Panc1 (cell line): ENCODE measurements at regions not wholly inside any gene's neighbourhood (a gene's known extent, or its start where the extent isn't known, plus 50 kb on each side); places are given as distances from the start of the nearest gene placed in this dataset.

Experiments
- ATAC-seq: fragments of 200-7000 bp; cut with Tn5 transposase; 2 replicates; pipeline ENCODE4 v1.9.1; 2020; ENCODE audit warnings: mild to moderate bottlenecking, moderate library complexity
- BruUV-seq: library from RNA; stranded (reverse); fragments of 400-500 nt; replicated peaks from 2 replicates; lab custom pipeline; 2021; lab: Mats Ljungman, UMichigan
- CTCF ChIA-PET: fragments of 300-600 bp; sonication (Branson Sonifier 250); formaldehyde crosslinking; loops from one replicate; lab custom pipeline; 2022; ENCODE audit warnings: antibody characterized with exemption; lab: Charles Lee
- POLR2A ChIA-PET: fragments of 300-600 bp; sonication (Branson Sonifier 250); formaldehyde crosslinking; loops from one replicate; lab custom pipeline; 2022; ENCODE audit warnings: antibody characterized with exemption; lab: Charles Lee
- DNase-seq: peaks from one replicate; pipeline ENCODE4 v3.0.0-alpha.2; 2010; ENCODE audit warnings: low read depth, low spot score
- H3K27ac ChIP-seq: 2 replicates; pipeline ENCODE4 v1.5.1; 2011; ENCODE audit warnings: mild to moderate bottlenecking, low read length, inconsistent platforms
- H3K27me3 ChIP-seq: fragments of 200-500 bp; sonication (Bioruptor generic); 2 replicates; pipeline ENCODE4 v1.6.0; 2014; ENCODE audit warnings: low read length, inconsistent platforms; ENCODE audit not compliant: control insufficient read depth, insufficient read depth
- H3K36me3 ChIP-seq: fragments of 200-500 bp; sonication (Bioruptor generic); 2 replicates; pipeline ENCODE4 v1.5.1; 2014; ENCODE audit warnings: inconsistent platforms, mild to moderate bottlenecking, low read length, moderate library complexity; ENCODE audit not compliant: control insufficient read depth, insufficient read depth
- H3K4me1 ChIP-seq: 2 replicates; pipeline ENCODE4 v1.5.1; 2011; ENCODE audit warnings: inconsistent platforms, mild to moderate bottlenecking, low read length, moderate library complexity; ENCODE audit not compliant: control insufficient read depth, insufficient read depth
- H3K4me3 ChIP-seq, 2 experiments: 2 replicates each; pipeline ENCODE4 v1.5.1; 2011 to 2012; ENCODE audit warnings: low read depth in 2 of 2, low read length in 2 of 2, mild to moderate bottlenecking in 2 of 2, inconsistent platforms in 1 of 2, moderate library complexity in 1 of 2
- H3K9me3 ChIP-seq: fragments of 200-500 bp; sonication (Bioruptor generic); 2 replicates; pipeline ENCODE4 v1.5.1; 2014; ENCODE audit warnings: low read depth, mild to moderate bottlenecking, inconsistent platforms, low read length, moderate library complexity; ENCODE audit not compliant: control insufficient read depth, insufficient read depth
- POLR2AphosphoS5 ChIP-seq: IDR thresholded peaks from 2 replicates; pipeline ENCODE4 v1.6.1; 2012; ENCODE audit warnings: mild to moderate bottlenecking, low read depth, low read length, moderate library complexity
- SIN3A ChIP-seq: IDR thresholded peaks from 2 replicates; pipeline ENCODE4 v1.6.1; 2012; ENCODE audit warnings: low read depth, mild to moderate bottlenecking, low read length, moderate library complexity, borderline replicate concordance; ENCODE audit not compliant: insufficient read depth
- TCF7L2 ChIP-seq: IDR thresholded peaks from 2 replicates; pipeline ENCODE4 v1.6.1; 2011; ENCODE audit warnings: mild to moderate bottlenecking, low read depth, low read length, inconsistent platforms
- in situ Hi-C: cut with HindIII; loops from 2 replicates; pipeline ENCODE4 v1.10.0; 2016; ENCODE audit warnings: low sequenced_read_pairs, low pct_unique_long_range_greater_than_20kb
- intact Hi-C: fragments of 100-400 bp; cut with micrococcal nuclease; formaldehyde crosslinking; loops from one replicate; pipeline ENCODE4 v1.10.0; 2022; ENCODE audit not compliant: unreplicated experiment
- TF ChIP-seq, protein P1 (sequence below): fragments of 450-650 bp; IDR thresholded peaks from 2 replicates; pipeline ENCODE4 v1.5.1; 2017; ENCODE audit warnings: mild to moderate bottlenecking
- TF ChIP-seq, protein P2 (sequence below), 2 experiments: IDR thresholded peaks; 2 replicates each; pipeline ENCODE4 v1.6.1; 2011 to 2012; ENCODE audit warnings: low read depth in 2 of 2, control low read depth in 1 of 2, low read length in 1 of 2, mild to moderate bottlenecking in 1 of 2, moderate library complexity in 1 of 2; ENCODE audit not compliant: insufficient read depth in 1 of 2

DNA sequence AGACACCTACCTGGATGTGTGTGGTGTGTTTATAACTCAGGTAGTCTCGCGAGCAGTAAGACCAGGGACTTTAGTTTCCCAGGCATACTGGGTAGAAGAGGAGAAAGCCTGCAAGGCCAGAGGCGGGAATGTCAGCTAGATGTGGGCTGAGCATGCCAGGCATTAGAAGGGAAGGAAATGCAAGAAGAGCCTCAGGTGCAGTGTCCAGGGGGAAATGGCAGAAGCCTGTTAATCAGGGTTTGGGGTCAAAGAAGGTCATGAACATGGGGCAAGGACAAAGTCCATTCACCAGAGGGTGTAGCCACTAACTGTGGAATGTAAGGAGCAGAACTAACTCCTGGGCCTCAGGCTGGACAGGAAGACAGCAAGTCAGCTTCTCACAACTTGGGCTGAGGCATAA is 305.0 kb downstream of the SMOC2 start:
- no peak overlapping the region for H3K4me3 ChIP-seq
- H3K27ac ChIP-seq: no peak overlapping the region
- TF ChIP-seq, protein P1, sequence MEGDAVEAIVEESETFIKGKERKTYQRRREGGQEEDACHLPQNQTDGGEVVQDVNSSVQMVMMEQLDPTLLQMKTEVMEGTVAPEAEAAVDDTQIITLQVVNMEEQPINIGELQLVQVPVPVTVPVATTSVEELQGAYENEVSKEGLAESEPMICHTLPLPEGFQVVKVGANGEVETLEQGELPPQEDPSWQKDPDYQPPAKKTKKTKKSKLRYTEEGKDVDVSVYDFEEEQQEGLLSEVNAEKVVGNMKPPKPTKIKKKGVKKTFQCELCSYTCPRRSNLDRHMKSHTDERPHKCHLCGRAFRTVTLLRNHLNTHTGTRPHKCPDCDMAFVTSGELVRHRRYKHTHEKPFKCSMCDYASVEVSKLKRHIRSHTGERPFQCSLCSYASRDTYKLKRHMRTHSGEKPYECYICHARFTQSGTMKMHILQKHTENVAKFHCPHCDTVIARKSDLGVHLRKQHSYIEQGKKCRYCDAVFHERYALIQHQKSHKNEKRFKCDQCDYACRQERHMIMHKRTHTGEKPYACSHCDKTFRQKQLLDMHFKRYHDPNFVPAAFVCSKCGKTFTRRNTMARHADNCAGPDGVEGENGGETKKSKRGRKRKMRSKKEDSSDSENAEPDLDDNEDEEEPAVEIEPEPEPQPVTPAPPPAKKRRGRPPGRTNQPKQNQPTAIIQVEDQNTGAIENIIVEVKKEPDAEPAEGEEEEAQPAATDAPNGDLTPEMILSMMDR: no peak
- TF ChIP-seq TCF7L2 (no peak), SIN3A (no peak), POLR2AphosphoS5 (no peak)
- TF ChIP-seq, protein P2, sequence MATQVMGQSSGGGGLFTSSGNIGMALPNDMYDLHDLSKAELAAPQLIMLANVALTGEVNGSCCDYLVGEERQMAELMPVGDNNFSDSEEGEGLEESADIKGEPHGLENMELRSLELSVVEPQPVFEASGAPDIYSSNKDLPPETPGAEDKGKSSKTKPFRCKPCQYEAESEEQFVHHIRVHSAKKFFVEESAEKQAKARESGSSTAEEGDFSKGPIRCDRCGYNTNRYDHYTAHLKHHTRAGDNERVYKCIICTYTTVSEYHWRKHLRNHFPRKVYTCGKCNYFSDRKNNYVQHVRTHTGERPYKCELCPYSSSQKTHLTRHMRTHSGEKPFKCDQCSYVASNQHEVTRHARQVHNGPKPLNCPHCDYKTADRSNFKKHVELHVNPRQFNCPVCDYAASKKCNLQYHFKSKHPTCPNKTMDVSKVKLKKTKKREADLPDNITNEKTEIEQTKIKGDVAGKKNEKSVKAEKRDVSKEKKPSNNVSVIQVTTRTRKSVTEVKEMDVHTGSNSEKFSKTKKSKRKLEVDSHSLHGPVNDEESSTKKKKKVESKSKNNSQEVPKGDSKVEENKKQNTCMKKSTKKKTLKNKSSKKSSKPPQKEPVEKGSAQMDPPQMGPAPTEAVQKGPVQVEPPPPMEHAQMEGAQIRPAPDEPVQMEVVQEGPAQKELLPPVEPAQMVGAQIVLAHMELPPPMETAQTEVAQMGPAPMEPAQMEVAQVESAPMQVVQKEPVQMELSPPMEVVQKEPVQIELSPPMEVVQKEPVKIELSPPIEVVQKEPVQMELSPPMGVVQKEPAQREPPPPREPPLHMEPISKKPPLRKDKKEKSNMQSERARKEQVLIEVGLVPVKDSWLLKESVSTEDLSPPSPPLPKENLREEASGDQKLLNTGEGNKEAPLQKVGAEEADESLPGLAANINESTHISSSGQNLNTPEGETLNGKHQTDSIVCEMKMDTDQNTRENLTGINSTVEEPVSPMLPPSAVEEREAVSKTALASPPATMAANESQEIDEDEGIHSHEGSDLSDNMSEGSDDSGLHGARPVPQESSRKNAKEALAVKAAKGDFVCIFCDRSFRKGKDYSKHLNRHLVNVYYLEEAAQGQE (IDR thresholded peaks at IDR 0.05; ENCODE audit: insufficient read depth in 1 of 2, low read depth in 2 of 2, low read length in 1 of 2): no peak
- POLR2A ChIA-PET: no interaction called here
- BruUV-seq: no TSS peak
- DNase-seq (no peak), ATAC-seq (no peak)
- in situ Hi-C loops (no loop called here), intact Hi-C loops (no loop called here)
- no peaks in the 10 kb centered on the region for H3K27me3 ChIP-seq
- no peaks in the 10 kb centered on the region for H3K36me3 ChIP-seq
- H3K4me1 ChIP-seq: no peaks in the 10 kb centered on the region
- H3K9me3 ChIP-seq: no peaks in the 10 kb centered on the region
- CTCF ChIA-PET: no interaction called here

DNA sequence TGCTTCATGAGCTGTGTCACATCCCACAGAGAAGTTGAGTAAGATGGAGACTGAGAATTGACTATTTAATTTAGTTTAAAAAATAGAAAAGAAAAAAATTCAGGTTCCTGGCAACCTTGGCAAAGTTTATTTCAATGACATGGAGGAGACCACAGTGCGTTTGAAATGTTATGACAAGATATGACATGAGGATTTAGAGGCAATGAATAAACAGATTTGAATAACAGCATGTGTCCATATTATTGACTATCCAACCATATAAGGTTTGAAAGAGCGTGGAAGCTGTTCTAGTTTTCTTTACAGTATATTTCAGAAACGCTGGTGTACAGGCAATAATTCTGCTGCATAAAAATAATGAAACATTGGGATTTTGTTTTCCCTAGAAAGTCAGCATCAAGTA is 303.9 kb downstream of the SMOC2 start:
- ATAC-seq (no peak), DNase-seq (no peak)
- intact Hi-C loops (no loop called here), in situ Hi-C loops (no loop called here)
- Histone ChIP-seq H3K36me3 (no peaks in the 10 kb centered on the region), H3K4me3 (no peak overlapping the region), H3K27me3 (no peaks in the 10 kb centered on the region), H3K4me1 (no peaks in the 10 kb centered on the region), H3K27ac (no peak overlapping the region), H3K9me3 (no peaks in the 10 kb centered on the region)
- POLR2A ChIA-PET: no interaction called here
- TF ChIP-seq SIN3A (no peak), POLR2AphosphoS5 (no peak), TCF7L2 (no peak)
- TF ChIP-seq, protein P2 (IDR thresholded peaks at IDR 0.05; ENCODE audit: insufficient read depth in 1 of 2, low read depth in 2 of 2, low read length in 1 of 2): no peak
- TF ChIP-seq, protein P1: no peak
- no TSS peak for BruUV-seq
- CTCF ChIA-PET: interaction anchor here (0.7 kb wide), 1 partner anchor 110 kb away, joined by 3 read pairs; no protein-coding TSS in a partner anchor
